SK-N-MC (cell line): ENCODE measurements at regions not wholly inside any gene's neighbourhood (a gene's known extent, or its start where the extent isn't known, plus 50 kb on each side); places are given as distances from the start of the nearest gene placed in this dataset.

ENCODE experiments used
- EZH2 ChIP-seq: fragments of 200-600 bp; sonication (generic); IDR thresholded peaks from one replicate; pipeline ENCODE4 v1.6.1; 2017; ENCODE audit warnings: antibody characterized with exemption
- POLR2AphosphoS5 ChIP-seq: IDR thresholded peaks from 2 replicates; pipeline ENCODE4 v1.6.1; 2012; ENCODE audit warnings: mild to moderate bottlenecking, low read depth, low read length, borderline replicate concordance

DNA sequence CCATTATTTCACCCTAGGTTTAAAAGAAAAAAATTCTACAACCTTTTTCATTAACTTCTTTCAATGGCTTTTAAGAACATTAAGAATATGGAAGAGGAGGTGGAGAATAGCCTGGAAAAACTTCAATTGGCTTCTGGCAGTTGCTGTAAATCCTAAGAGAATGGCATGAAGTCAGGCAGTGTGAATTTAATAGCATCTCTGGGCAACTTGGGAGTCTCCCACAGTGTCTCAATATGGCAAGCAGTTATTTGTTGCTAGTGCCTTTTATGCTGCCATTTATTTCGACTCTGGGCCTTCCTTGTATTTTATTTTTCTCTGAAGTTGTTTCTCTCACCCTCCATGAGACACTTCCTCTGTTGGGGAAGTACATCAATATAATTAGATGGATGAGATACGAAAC, 322.1 kb downstream of the CBLL2 start:
- TF ChIP-seq EZH2 (no peak), POLR2AphosphoS5 (no peak)
